Osteoblast (primary cell): ENCODE measurements at regions not wholly inside any gene's neighbourhood (a gene's known extent, or its start where the extent isn't known, plus 50 kb on each side); places are given as distances from the start of the nearest gene placed in this dataset.

Experiments used
- DNase-seq: peaks from one replicate; pipeline ENCODE4 v3.0.0; 2011; ENCODE audit warnings: low spot score, mixed read lengths; ENCODE audit not compliant: insufficient read length; ENCODE audit errors: missing footprints
- H2AFZ ChIP-seq: 2 replicates; pipeline ENCODE4 v1.6.0; 2011; ENCODE audit warnings: mild to moderate bottlenecking, low read length
- H3K27ac ChIP-seq: 2 replicates; pipeline ENCODE4 v1.5.1; 2011; ENCODE audit warnings: mild to moderate bottlenecking, low read depth, low read length, moderate library complexity
- H3K27me3 ChIP-seq: 2 replicates; pipeline ENCODE4 v1.6.0; 2012; ENCODE audit warnings: mild to moderate bottlenecking, control low read depth, inconsistent platforms, low read length, moderate library complexity; ENCODE audit not compliant: insufficient read depth
- H3K36me3 ChIP-seq: 2 replicates; pipeline ENCODE4 v1.5.1; 2011; ENCODE audit warnings: mild to moderate bottlenecking, low read length, control low read depth, moderate library complexity; ENCODE audit not compliant: insufficient read depth
- H3K4me1 ChIP-seq: 2 replicates; pipeline ENCODE4 v1.5.1; 2011; ENCODE audit warnings: mild to moderate bottlenecking, low read length, control low read depth, moderate library complexity; ENCODE audit not compliant: insufficient read depth
- H3K4me2 ChIP-seq: 2 replicates; pipeline ENCODE4 v1.6.0; 2011; ENCODE audit warnings: mild to moderate bottlenecking, low read length; ENCODE audit not compliant: insufficient read depth
- H3K4me3 ChIP-seq: fragments of 200-600 bp; sonication (generic); 3 replicates; pipeline ENCODE4 v1.5.1; 2012; ENCODE audit warnings: mild to moderate bottlenecking, low read length, inconsistent platforms; ENCODE audit not compliant: insufficient read depth
- H3K79me2 ChIP-seq: 2 replicates; pipeline ENCODE4 v1.6.0; 2012; ENCODE audit warnings: mild to moderate bottlenecking, low read length, control low read depth, inconsistent platforms; ENCODE audit not compliant: insufficient read depth
- H3K9me3 ChIP-seq: 2 replicates; pipeline ENCODE4 v1.5.1; 2011; ENCODE audit warnings: low read depth, low read length, control low read depth
- H4K20me1 ChIP-seq: 2 replicates; pipeline ENCODE4 v1.6.0; 2012; ENCODE audit warnings: mild to moderate bottlenecking, low read length, control low read depth; ENCODE audit not compliant: insufficient read depth
- CTCF ChIP-seq: IDR thresholded peaks from 2 replicates; pipeline ENCODE4 v1.5.1; 2011; ENCODE audit warnings: mild to moderate bottlenecking, low read depth, low read length, moderate library complexity; ENCODE audit errors: extremely low read depth

DNA sequence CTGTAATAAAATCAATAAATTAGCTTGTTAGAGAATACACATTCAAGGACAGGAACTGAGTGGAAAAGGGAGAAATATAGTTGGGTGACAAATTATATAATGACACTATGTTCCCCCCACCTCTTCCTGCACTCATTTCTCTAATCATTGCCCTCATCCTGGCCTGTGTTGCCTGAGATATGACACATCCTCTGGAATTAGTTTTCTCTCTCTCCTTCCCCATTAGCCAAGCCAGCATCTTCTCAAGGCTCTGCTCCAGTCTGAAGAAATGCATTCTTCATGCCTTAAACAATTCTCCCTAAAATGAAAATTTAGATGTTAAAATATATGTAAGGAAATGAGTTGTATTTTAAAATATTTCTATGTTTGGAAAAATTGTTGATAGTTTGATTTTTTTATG is 280.3 kb downstream of the POU4F1 start:
- no peaks in the 10 kb centered on the region for H3K79me2 ChIP-seq
- DNase-seq = no peak
- no peaks in the 10 kb centered on the region for H3K4me1 ChIP-seq
- H3K4me3 ChIP-seq = no peak overlapping the region
- no peaks in the 10 kb centered on the region for H3K27me3 ChIP-seq
- no peak overlapping the region for H2AFZ ChIP-seq
- H3K9me3 ChIP-seq = no peaks in the 10 kb centered on the region
- no peak overlapping the region for H3K4me2 ChIP-seq
- TF ChIP-seq CTCF = no peak
- H3K36me3 ChIP-seq = no peaks in the 10 kb centered on the region
- H4K20me1 ChIP-seq = no peaks in the 10 kb centered on the region
- H3K27ac ChIP-seq = no peak overlapping the region

GRCh38 chr13:78319101-78319627 is 284.2 kb downstream of the POU4F1 start:
- H3K36me3 ChIP-seq = no peaks in the 10 kb centered on the region
- no peak overlapping the region for H3K4me2 ChIP-seq
- no peak overlapping the region for H3K4me3 ChIP-seq
- H3K4me1 ChIP-seq = no peaks in the 10 kb centered on the region
- TF ChIP-seq CTCF = no peak
- no peaks in the 10 kb centered on the region for H3K27me3 ChIP-seq
- H3K27ac ChIP-seq = no peak overlapping the region
- no peaks in the 10 kb centered on the region for H3K79me2 ChIP-seq
- H3K9me3 ChIP-seq = no peaks in the 10 kb centered on the region
- DNase-seq = no peak
- H2AFZ ChIP-seq = no peak overlapping the region
- no peaks in the 10 kb centered on the region for H4K20me1 ChIP-seq

GRCh38 chr13:78317030-78317429 is 286.3 kb downstream of the POU4F1 start:
- Histone ChIP-seq H3K79me2 (no peaks in the 10 kb centered on the region), H3K4me3 (no peak overlapping the region), H3K4me1 (no peaks in the 10 kb centered on the region), H3K9me3 (no peaks in the 10 kb centered on the region), H3K4me2 (no peak overlapping the region), H3K36me3 (no peaks in the 10 kb centered on the region), H3K27me3 (no peaks in the 10 kb centered on the region), H4K20me1 (no peaks in the 10 kb centered on the region), H3K27ac (no peak overlapping the region), H2AFZ (no peak overlapping the region)
- DNase-seq = no peak
- TF ChIP-seq CTCF = no peak

- H3K27me3 ChIP-seq = no peaks in the 10 kb centered on the region
- H3K9me3 ChIP-seq = no peaks in the 10 kb centered on the region
- no peak for TF ChIP-seq CTCF
- no peak overlapping the region for H2AFZ ChIP-seq
- H3K4me3 ChIP-seq = no peak overlapping the region
- no peaks in the 10 kb centered on the region for H4K20me1 ChIP-seq
- no peaks in the 10 kb centered on the region for H3K79me2 ChIP-seq
- no peak for DNase-seq
- H3K4me2 ChIP-seq = no peak overlapping the region
- no peaks in the 10 kb centered on the region for H3K4me1 ChIP-seq
- H3K27ac ChIP-seq = no peak overlapping the region
- no peaks in the 10 kb centered on the region for H3K36me3 ChIP-seq
Measured at GRCh38 chr13:78309497-78310180, 293.7 kb downstream of the POU4F1 start.
